GM12875 (cell line): ENCODE measurements at regions not wholly inside any gene's neighbourhood (a gene's known extent, or its start where the extent isn't known, plus 50 kb on each side); places are given as distances from the start of the nearest gene placed in this dataset.

Experiments
- H3K4me3 ChIP-seq: one replicate; pipeline ENCODE4 v1.5.1; 2011; ENCODE audit warnings: low read depth, low read length, control low read depth
- TF ChIP-seq, protein P1 (sequence below): IDR thresholded peaks from 2 replicates; pipeline ENCODE4 v1.5.1; 2011; ENCODE audit warnings: low read depth, mild to moderate bottlenecking, control low read depth, inconsistent platforms, low read length, moderate library complexity, borderline replicate concordance; ENCODE audit not compliant: insufficient read depth

DNA sequence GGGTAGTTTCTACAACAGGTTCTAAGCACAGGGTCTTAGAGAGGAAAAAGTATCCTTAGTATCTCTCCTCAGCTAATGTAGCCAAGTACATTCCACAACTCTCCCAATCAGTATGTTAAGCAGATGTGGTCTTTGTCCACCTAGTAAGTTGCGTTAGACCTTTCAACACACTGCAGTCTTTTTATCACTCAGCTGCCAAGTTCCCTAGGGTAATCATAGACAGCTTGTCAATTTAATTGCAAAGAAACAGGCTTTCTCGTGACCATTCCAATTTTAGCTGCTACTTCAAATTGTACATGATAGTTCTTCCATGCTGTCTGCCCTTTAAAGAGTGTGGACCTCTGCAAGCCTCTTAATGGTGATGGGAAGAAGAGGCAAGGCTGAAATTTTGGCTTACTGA, 211.8 kb upstream of the PKN2 start:
- TF ChIP-seq, protein P1, sequence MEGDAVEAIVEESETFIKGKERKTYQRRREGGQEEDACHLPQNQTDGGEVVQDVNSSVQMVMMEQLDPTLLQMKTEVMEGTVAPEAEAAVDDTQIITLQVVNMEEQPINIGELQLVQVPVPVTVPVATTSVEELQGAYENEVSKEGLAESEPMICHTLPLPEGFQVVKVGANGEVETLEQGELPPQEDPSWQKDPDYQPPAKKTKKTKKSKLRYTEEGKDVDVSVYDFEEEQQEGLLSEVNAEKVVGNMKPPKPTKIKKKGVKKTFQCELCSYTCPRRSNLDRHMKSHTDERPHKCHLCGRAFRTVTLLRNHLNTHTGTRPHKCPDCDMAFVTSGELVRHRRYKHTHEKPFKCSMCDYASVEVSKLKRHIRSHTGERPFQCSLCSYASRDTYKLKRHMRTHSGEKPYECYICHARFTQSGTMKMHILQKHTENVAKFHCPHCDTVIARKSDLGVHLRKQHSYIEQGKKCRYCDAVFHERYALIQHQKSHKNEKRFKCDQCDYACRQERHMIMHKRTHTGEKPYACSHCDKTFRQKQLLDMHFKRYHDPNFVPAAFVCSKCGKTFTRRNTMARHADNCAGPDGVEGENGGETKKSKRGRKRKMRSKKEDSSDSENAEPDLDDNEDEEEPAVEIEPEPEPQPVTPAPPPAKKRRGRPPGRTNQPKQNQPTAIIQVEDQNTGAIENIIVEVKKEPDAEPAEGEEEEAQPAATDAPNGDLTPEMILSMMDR: no peak
- no peak overlapping the region for H3K4me3 ChIP-seq

DNA sequence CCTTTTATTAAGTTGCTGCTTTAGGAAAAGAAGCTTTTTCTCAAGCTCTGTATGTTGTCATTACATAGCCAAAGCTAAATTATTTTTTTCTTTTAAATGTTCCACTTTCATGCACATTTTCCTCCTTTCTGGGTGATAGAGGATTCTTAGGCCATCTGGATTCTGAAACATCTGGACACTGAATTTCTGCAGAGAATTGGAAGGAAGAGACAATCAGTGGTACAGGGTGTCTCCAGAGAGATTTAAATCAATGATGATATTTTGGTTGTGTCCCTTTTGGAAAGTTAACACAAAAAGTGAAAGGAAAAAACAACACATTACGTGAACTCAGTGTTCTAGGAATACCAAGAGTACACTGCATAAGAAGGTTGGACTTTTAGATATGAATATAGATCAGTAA, 211.4 kb upstream of the PKN2 start:
- no peak overlapping the region for H3K4me3 ChIP-seq
- TF ChIP-seq, protein P1: no peak

DNA sequence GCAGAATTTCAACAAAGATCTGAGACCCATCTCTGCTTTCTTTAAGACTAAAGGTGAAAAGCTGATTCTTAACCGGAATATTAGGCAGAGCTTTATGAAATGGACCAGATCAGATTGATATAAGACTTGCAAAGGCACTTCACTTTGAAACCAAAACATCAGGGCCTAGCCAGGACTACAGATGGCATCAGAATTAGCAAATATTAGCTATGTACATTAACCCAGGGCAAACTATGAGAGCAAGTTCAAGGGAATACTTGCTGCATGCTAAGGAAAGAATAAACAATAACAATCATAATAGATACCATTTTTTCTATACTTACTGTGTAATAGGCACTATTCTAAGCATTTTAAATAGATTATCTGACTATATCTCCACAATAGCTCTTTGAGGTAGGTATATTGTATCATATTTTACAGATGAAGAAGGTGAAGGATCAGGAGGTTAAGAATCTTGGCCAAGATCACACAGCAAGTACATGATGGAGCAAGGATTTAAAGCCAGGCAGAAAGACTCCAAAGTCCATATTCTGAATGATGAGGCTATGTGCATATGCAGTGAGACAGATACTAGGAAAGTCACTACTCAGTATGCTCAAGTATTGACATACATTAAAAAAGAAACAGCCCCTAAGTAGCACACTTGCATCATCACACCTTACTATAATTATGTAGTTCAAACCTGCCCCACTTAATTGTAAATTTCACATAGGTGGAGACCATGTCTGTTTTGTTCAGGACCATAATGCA, 209.3 kb upstream of the PKN2 start:
- H3K4me3 ChIP-seq: no peak overlapping the region
- TF ChIP-seq, protein P1: no peak

DNA sequence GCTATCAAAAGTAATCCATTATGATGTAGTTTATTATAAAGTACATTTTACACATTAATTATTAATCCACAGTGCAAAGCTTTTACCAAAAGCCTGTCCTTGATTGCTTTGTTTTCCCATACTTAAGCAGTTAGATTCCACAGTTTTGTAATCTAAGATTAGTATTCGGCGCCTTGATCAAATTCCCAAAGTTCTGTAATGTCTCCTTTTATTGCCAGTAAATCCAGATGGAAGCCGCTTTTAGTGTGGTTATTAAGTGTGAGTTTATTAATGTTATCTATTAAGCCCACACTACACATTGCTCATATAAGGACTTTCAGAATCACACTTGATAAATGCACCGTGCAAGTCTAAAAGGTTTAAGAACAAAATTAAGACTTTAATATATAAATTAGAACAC, 199.2 kb upstream of the PKN2 start:
- TF ChIP-seq, protein P1: no peak
- no peak overlapping the region for H3K4me3 ChIP-seq

DNA sequence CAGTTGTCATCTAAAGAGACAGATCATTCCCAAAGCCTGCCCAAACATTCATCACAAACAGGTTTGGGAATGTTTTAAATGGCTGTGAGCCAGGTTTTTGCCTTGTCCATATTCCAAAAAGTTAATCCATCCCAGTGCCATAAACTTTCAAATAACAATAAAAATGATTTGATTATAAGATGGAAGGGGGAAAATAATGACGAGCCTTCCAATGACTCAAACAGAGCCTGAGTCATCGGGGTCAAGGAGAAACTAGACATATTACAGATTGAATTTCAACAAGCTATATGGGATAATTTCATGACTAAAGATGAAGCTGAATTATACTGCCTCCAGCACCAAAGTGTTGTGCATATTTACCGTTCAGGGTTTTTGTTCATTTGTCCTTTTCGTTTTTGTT, 195.8 kb upstream of the PKN2 start:
- H3K4me3 ChIP-seq: no peak overlapping the region
- TF ChIP-seq, protein P1: no peak

DNA sequence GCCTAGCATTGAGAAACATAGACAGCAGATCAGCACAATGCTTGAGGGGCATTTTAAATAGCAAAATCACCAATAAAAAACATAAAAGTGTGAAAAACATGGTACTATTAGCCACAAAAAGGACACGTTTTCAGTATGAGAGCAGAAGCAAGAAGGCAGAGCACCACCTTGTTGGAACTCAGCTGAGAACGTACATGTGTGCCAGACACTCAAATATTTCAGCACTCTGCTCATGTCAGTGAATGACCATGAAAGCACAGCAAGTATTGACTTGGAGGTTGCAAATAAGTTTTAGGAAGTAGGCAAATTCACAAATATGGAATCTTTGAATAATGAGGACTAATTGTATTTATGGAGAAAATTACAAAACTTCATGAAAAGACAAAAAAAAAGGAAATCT, 193.4 kb upstream of the PKN2 start:
- H3K4me3 ChIP-seq: no peak overlapping the region
- TF ChIP-seq, protein P1: no peak

DNA sequence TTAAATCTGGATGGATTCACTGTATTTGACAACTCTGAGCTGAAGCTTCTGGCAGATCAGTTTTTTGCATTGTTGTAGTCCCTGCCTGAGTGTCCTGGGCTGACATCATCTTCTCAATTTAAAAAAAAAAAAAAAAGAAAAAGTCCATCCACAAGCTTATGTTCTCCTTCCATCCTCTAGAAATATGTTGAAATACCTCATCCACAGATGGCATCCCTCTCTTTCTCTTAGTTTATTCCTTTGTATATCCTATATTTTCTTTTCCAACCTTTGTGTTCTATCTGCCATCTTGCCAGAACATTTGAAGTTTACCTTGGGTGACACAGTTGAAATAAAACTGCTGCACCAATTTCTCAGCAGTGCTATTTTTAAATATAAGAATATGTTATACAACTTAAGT, 184.4 kb upstream of the PKN2 start:
- H3K4me3 ChIP-seq: no peak overlapping the region
- TF ChIP-seq, protein P1: no peak
